ENCODE measurements at regions not wholly inside any gene's neighbourhood (a gene's known extent, or its start where the extent isn't known, plus 50 kb on each side); places are given as distances from the start of the nearest gene placed in this dataset.
"Not testable (repeated sequence)": the region's sequence is repeated elsewhere in the genome, so short reads cannot be mapped to it uniquely, and the experiment has no call there.

DNA sequence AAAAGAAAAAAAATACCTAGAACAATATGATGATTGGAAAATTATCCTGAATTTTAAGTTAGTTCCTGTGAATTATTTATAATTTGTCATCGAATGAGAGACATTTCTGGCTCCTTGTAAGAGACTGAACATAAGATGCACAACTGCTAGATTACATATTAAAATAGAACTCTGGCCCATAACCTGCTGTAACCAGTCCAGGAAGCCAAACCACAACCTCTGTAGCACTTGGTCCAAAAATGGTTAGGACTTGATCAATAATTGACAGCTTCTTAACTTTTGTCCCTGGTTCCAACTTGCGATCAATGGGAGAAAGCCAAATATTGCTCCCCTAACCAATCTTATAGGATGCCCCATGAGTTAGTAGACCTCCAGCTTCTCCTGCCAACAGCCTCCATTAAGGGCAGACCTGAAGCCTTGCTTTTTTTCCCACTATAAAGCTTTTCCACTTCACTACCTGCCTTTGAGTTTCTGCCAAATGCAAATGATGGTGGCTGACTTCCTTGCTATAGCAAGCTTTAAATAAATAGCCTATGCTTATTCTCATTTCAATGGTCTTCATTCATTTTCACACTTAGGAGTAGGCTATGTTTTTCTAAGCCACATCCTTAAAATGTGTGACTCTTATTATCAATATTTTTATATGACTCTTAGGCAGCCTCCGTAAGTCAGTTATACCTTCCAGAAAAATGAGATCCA lies 224.0 kb upstream of the ARHGEF26 start:
- H3K4me3 Mint-ChIP-seq, result no peak overlapping the region
- ATAC-seq (replicated peaks) (no peak), DNase-seq (no peak)
- H3K36me3 Mint-ChIP-seq (ENCODE audit: insufficient read depth), result no peaks in the 10 kb centered on the region
- H3K27ac Mint-ChIP-seq, result no peak overlapping the region
- H3K4me1 Mint-ChIP-seq (ENCODE audit: low read depth in 2 of 2), result no peaks in the 10 kb centered on the region
- no peaks in the 10 kb centered on the region for H3K27me3 Mint-ChIP-seq
- no peaks in the 10 kb centered on the region for H3K9me3 Mint-ChIP-seq

- no peak overlapping the region for H3K4me3 Mint-ChIP-seq
- DNase-seq, result no peak
- H3K4me1 Mint-ChIP-seq (ENCODE audit: low read depth in 2 of 2), result no peaks in the 10 kb centered on the region
- H3K27me3 Mint-ChIP-seq, result no peaks in the 10 kb centered on the region
- no peaks in the 10 kb centered on the region for H3K36me3 Mint-ChIP-seq (ENCODE audit: insufficient read depth)
- H3K9me3 Mint-ChIP-seq, result no peaks in the 10 kb centered on the region
- no peak for ATAC-seq (replicated peaks)
- H3K27ac Mint-ChIP-seq, result no peak overlapping the region
These were observed 223.3 kb upstream of the ARHGEF26 start for GRCh38 chr3:153897842-153898241.

DNA sequence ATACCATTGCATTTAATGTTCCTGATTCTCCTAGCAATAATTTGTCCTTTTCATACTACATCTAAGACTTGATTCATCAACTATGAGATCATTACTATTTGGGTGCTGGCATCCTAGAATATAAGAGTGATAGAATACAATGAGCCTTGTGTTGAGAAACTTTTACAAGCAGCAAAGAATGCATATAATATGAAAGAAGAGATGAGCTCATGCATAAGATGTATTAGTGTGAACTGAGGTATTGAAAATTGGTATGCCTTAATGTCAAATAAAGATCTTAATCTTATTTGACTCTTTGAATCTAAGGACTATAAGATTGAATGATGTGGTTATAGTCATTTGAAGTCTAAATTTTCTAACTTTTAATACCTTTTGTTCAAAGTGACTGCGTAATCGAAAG lies 220.0 kb upstream of the ARHGEF26 start:
- Mint-ChIP-seq H3K36me3 (ENCODE audit: insufficient read depth) (no peaks in the 10 kb centered on the region), H3K4me3 (no peak overlapping the region), H3K9me3 (peaks cover 5 to 7% of the 10 kb centered on the region in 2 donors), H3K27me3 (peaks cover 0 to 5% of the 10 kb centered on the region in 2 donors), H3K4me1 (ENCODE audit: low read depth in 2 of 2) (no peaks in the 10 kb centered on the region), H3K27ac (no peak overlapping the region)
- ATAC-seq (replicated peaks) (no peak), DNase-seq (no peak)

DNA sequence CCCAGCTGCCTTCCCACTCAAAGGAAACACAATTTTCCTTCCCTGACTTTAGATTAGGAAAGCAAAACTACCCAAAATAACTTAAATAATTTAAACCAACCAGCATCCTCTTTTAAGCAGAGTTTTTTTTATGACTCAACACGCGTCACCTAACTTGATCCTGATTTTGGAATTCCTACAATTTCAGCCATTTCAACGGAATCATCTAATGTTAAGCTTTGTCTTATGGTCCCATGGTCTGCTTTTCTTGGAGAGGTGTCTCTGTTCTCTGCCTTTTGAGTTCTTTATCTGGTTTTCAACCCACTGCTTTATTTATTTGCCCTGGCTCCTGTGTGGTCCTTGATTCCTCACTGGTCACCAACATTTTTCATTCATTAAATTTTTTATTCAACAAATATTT lies 219.2 kb upstream of the ARHGEF26 start:
- ATAC-seq (replicated peaks), result no peak

GRCh38 chr3:153903430-153903829 lies 217.8 kb upstream of the ARHGEF26 start:
- no peak overlapping the region for H3K4me3 Mint-ChIP-seq
- ATAC-seq (replicated peaks), result no peak
- peaks cover 5 to 7% of the 10 kb centered on the region in 2 donors for H3K9me3 Mint-ChIP-seq
- H3K36me3 Mint-ChIP-seq (ENCODE audit: insufficient read depth), result no peaks in the 10 kb centered on the region
- no peak overlapping the region for H3K27ac Mint-ChIP-seq
- H3K4me1 Mint-ChIP-seq (ENCODE audit: low read depth in 2 of 2), result no peaks in the 10 kb centered on the region
- no peak for DNase-seq
- H3K27me3 Mint-ChIP-seq, result peaks cover 5 to 7% of the 10 kb centered on the region in 2 donors

More for the DNA sequence above, 219.2 kb upstream of the ARHGEF26 start:
- Mint-ChIP-seq H3K9me3 (peaks cover 5 to 7% of the 10 kb centered on the region in 2 donors), H3K27ac (no peak overlapping the region), H3K4me3 (no peak overlapping the region), H3K4me1 (ENCODE audit: low read depth in 2 of 2) (no peaks in the 10 kb centered on the region), H3K27me3 (peaks cover 0 to 5% of the 10 kb centered on the region in 2 donors), H3K36me3 (ENCODE audit: insufficient read depth) (no peaks in the 10 kb centered on the region)
- DNase-seq, result no peak

- Mint-ChIP-seq H3K27ac (no peak overlapping the region), H3K36me3 (ENCODE audit: insufficient read depth) (no peaks in the 10 kb centered on the region), H3K9me3 (peaks cover 5 to 7% of the 10 kb centered on the region in 2 donors), H3K4me3 (no peak overlapping the region), H3K27me3 (peaks cover 5 to 13% of the 10 kb centered on the region in 2 donors), H3K4me1 (ENCODE audit: low read depth in 2 of 2) (no peaks in the 10 kb centered on the region)
- ATAC-seq (replicated peaks), result no peak
- no peak for DNase-seq
These were observed 214.8 kb upstream of the ARHGEF26 start for GRCh38 chr3:153906366-153906765.

DNA sequence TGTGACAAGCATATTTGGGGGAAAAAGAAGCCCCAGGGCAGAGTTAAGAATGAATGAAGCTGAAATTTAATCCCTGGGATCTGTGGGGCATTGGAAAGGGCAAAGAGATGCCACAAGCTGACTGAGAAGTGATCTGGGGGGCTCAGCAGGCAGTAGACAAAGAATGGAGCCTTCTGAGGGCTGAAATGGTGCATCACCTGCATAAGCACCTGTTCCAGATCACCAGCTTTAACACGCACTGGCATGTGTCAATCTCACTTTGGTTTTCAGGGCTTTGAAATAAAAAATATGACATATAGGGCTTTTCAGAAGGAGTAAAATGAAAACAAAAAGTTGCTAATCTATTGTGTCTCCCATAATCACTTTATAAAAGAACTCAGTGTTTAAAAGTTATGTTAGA lies 210.8 kb upstream of the ARHGEF26 start:
- H3K27me3 Mint-ChIP-seq, result peaks cover 2 to 13% of the 10 kb centered on the region in 2 donors
- no peak for ATAC-seq (replicated peaks)
- no peak for DNase-seq
- H3K4me3 Mint-ChIP-seq, result no peak overlapping the region
- no peaks in the 10 kb centered on the region for H3K36me3 Mint-ChIP-seq (ENCODE audit: insufficient read depth)
- no peaks in the 10 kb centered on the region for H3K4me1 Mint-ChIP-seq (ENCODE audit: low read depth in 2 of 2)
- H3K9me3 Mint-ChIP-seq, result peaks cover 0 to under 1% of the 10 kb centered on the region in 2 donors
- H3K27ac Mint-ChIP-seq, result no peak overlapping the region

DNA sequence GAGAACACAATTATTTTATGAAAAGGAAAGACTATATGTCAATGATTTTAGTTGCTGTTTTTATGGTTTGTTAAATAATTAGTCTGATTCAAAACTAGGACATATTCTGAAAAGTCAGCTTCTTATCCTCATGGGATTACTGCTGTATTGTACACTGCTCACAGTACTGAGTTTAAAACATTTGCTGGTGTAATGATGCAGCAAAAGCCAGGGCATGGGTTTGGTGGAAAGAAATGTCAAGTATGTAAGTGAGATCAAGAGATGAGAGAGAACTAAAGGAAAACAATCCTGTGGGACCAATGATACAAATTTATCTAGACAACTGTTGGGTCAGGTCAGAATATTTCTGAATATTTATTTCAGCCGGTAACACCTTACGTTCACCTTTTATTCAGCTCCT lies 210.1 kb upstream of the ARHGEF26 start:
- Mint-ChIP-seq H3K36me3 (ENCODE audit: insufficient read depth) (no peaks in the 10 kb centered on the region), H3K9me3 (no peaks in the 10 kb centered on the region), H3K27me3 (peaks cover 4 to 13% of the 10 kb centered on the region in 2 donors), H3K4me1 (ENCODE audit: low read depth in 2 of 2) (no peaks in the 10 kb centered on the region), H3K27ac (no peak overlapping the region), H3K4me3 (no peak overlapping the region)
- no peak for DNase-seq
- no peak for ATAC-seq (replicated peaks)

DNA sequence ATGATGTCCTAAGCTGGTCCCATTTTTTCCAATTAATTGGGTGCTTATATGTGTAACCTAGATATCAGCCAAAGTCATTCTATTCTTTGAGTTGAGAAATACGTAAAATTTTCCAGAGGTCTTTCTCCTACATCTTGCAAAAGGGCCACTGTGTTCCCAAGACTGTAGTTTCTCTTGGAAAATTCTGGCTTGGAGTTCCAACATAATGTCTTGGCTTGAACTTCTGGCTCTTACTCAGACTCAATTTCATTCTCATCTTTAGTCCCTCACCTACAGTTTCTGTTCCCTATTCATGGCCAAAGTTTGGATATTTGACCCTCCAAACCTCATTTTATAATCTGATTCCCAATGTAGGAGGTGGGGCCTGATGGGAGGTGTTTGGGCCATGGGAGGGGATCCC lies 201.4 kb upstream of the ARHGEF26 start:
- Mint-ChIP-seq H3K4me1 (ENCODE audit: low read depth in 2 of 2) (no peaks in the 10 kb centered on the region), H3K9me3 (no peaks in the 10 kb centered on the region), H3K36me3 (ENCODE audit: insufficient read depth) (no peaks in the 10 kb centered on the region), H3K4me3 (no peak overlapping the region), H3K27ac (no peak overlapping the region), H3K27me3 (peaks cover 5 to 18% of the 10 kb centered on the region in 2 donors)
- DNase-seq (no peak), ATAC-seq (replicated peaks) (no peak)

DNA sequence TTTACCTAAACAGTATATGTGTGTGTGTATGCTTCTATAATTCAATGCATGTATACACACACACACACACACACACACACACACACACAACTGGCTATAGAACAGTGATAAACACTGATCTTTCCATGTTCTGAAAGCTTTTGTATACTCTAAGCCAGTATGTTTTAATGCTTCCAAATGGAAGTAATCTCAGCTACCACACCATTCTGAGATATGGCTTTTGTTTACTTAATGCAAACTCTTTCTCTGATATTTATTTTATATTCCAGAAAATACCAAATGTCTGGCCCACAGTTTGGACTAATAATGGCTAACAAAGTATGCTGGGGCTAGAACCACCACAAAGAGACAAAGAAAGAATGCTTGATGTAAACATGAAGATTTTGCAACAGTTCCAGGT lies 199.4 kb upstream of the ARHGEF26 start:
- Mint-ChIP-seq H3K9me3 (no peaks in the 10 kb centered on the region), H3K36me3 (ENCODE audit: insufficient read depth) (no peaks in the 10 kb centered on the region), H3K27me3 (peaks cover 5 to 17% of the 10 kb centered on the region in 2 donors), H3K4me3 (no peak overlapping the region), H3K4me1 (ENCODE audit: low read depth in 2 of 2) (no peaks in the 10 kb centered on the region), H3K27ac (no peak overlapping the region)
- ATAC-seq (replicated peaks), result no peak
- DNase-seq, result no peak

- Mint-ChIP-seq H3K4me1 (ENCODE audit: low read depth in 2 of 2) (no peaks in the 10 kb centered on the region), H3K4me3 (no peak overlapping the region), H3K36me3 (ENCODE audit: insufficient read depth) (no peaks in the 10 kb centered on the region), H3K9me3 (no peaks in the 10 kb centered on the region), H3K27me3 (peaks cover 3 to 20% of the 10 kb centered on the region in 2 donors), H3K27ac (no peak overlapping the region)
- ATAC-seq (replicated peaks), result no peak
- no peak for DNase-seq
These were observed 195.2 kb upstream of the ARHGEF26 start for GRCh38 chr3:153925841-153926514.

- Mint-ChIP-seq H3K4me1 (ENCODE audit: low read depth in 2 of 2) (no peaks in the 10 kb centered on the region), H3K4me3 (no peak overlapping the region), H3K27ac (no peak overlapping the region), H3K27me3 (peaks cover 14 to 23% of the 10 kb centered on the region in 2 donors), H3K36me3 (ENCODE audit: insufficient read depth) (no peaks in the 10 kb centered on the region), H3K9me3 (no peaks in the 10 kb centered on the region)
- no peak for DNase-seq
- no peak for ATAC-seq (replicated peaks)
These were observed 194.1 kb upstream of the ARHGEF26 start for GRCh38 chr3:153927107-153927506.

- Mint-ChIP-seq H3K27me3 (peaks cover 18 to 19% of the 10 kb centered on the region in 2 donors), H3K27ac (no peak overlapping the region), H3K36me3 (ENCODE audit: insufficient read depth) (no peaks in the 10 kb centered on the region), H3K9me3 (no peaks in the 10 kb centered on the region), H3K4me1 (ENCODE audit: low read depth in 2 of 2) (no peaks in the 10 kb centered on the region), H3K4me3 (no peak overlapping the region)
- DNase-seq (no peak), ATAC-seq (replicated peaks) (no peak)
These were observed 192.3 kb upstream of the ARHGEF26 start for GRCh38 chr3:153928851-153929250.

- H3K36me3 Mint-ChIP-seq (ENCODE audit: insufficient read depth); ATAC-seq (replicated peaks); DNase-seq; H3K27ac Mint-ChIP-seq; H3K4me1 Mint-ChIP-seq (ENCODE audit: low read depth in 2 of 2); H3K9me3 Mint-ChIP-seq; H3K4me3 Mint-ChIP-seq: not testable (repeated sequence)
- H3K27me3 Mint-ChIP-seq, result peaks cover 11 to 19% of the 10 kb centered on the region in 2 donors
These were observed 187.7 kb upstream of the ARHGEF26 start for GRCh38 chr3:153933481-153933880.

All from effector memory CD8-positive, alpha-beta T cell (primary cell).